CD4-positive, alpha-beta T cell (primary cell): ENCODE measurements at regions not wholly inside any gene's neighbourhood (a gene's known extent, or its start where the extent isn't known, plus 50 kb on each side); places are given as distances from the start of the nearest gene placed in this dataset.

Experiments used
- ATAC-seq: fragments of 200-7000 bp; cut with Tn5 transposase; one replicate; pipeline ENCODE4 v1.10.0; 2022; ENCODE audit warnings: mild to moderate bottlenecking; ENCODE audit not compliant: poor library complexity
- CTCF ChIA-PET: fragments of 350-600 bp; sonication (Branson Sonifier 250); formaldehyde crosslinking; loops from one replicate; lab custom pipeline; 2021; ENCODE audit warnings: antibody characterized with exemption, inconsistent platforms; lab: Charles Lee
- POLR2A ChIA-PET: fragments of 350-600 bp; sonication (Branson Sonifier 250); formaldehyde crosslinking; loops from one replicate; lab custom pipeline; 2021; ENCODE audit warnings: antibody characterized with exemption, inconsistent platforms; lab: Charles Lee
- DNase-seq, 14 experiments: peaks; one replicate each; pipeline ENCODE4 v3.0.0-alpha.2; 2013 to 2020; ENCODE audit warnings: mixed read lengths in 2 of 14
- H3K27ac ChIP-seq, 2 donors: one replicate each; pipeline versions ENCODE4 v1.5.1 to v1.7.0; 2013; ENCODE audit warnings: low read length in 2 of 2, low read depth in 1 of 2, mild to moderate bottlenecking in 1 of 2
- H3K27me3 ChIP-seq, 2 experiments: 1 replicate in 1 of 2; 2 replicates in 1 of 2; pipeline versions ENCODE4 v1.6.1 to v1.7.0; 2013; ENCODE audit warnings: low read length in 2 of 2, control low read depth in 1 of 2, mild to moderate bottlenecking in 1 of 2, moderate library complexity in 1 of 2; ENCODE audit not compliant: insufficient read depth in 2 of 2, control insufficient read depth in 1 of 2
- H3K36me3 ChIP-seq: one replicate; pipeline ENCODE4 v1.6.1; 2013; ENCODE audit warnings: low read length, control low read depth; ENCODE audit not compliant: insufficient read depth
- H3K4me1 ChIP-seq: one replicate; pipeline ENCODE4 v1.6.1; 2013; ENCODE audit warnings: low read length, control low read depth; ENCODE audit not compliant: insufficient read depth
- H3K4me3 ChIP-seq: one replicate; pipeline ENCODE4 v1.5.1; 2013; ENCODE audit warnings: mild to moderate bottlenecking, low read length, moderate library complexity
- H3K9me3 ChIP-seq, 2 experiments: 1 replicate in 1 of 2; 2 replicates in 1 of 2; pipeline versions ENCODE4 v1.6.1 to v1.7.0; 2013; ENCODE audit warnings: low read length in 2 of 2, mild to moderate bottlenecking in 2 of 2, control low read depth in 1 of 2, moderate library complexity in 1 of 2; ENCODE audit not compliant: control insufficient read depth in 1 of 2, insufficient read depth in 1 of 2
- H3K27ac Mint-ChIP-seq: one replicate; pipeline ENCODE4 v1.8.0; 2020; ENCODE audit warnings: mixed read lengths
- H3K27me3 Mint-ChIP-seq: one replicate; pipeline ENCODE4 v1.8.0; 2021; ENCODE audit warnings: mixed read lengths
- H3K36me3 Mint-ChIP-seq: one replicate; pipeline ENCODE4 v1.8.0; 2021; ENCODE audit warnings: low read depth, mixed read lengths
- H3K4me1 Mint-ChIP-seq: one replicate; pipeline ENCODE4 v1.8.0; 2021; ENCODE audit warnings: low read depth, mixed read lengths
- H3K4me3 Mint-ChIP-seq: one replicate; pipeline ENCODE4 v1.8.0; 2020; ENCODE audit warnings: mild to moderate bottlenecking, mixed read lengths
- H3K9me3 Mint-ChIP-seq: one replicate; pipeline ENCODE4 v1.8.0; 2020; ENCODE audit warnings: mixed read lengths
- intact Hi-C, 2 experiments: fragments of 100-400 bp; cut with DNase I in 1 of 2; cut with micrococcal nuclease in 1 of 2; formaldehyde crosslinking; loops; one replicate each; pipeline versions ENCODE4 v1.15.1 to v1.9.0; 2023 to 2025; cut with DNase I, micrococcal nuclease
- TF ChIP-seq, protein P1 (sequence below): fragments of 200-600 bp; IDR thresholded peaks from one replicate; pipeline ENCODE4 v1.8.0; 2022; ENCODE audit warnings: antibody characterized with exemption, mild to moderate bottlenecking

GRCh38 chr4:24164054-24164693 lies 274.3 kb upstream of the PPARGC1A start:
- Mint-ChIP-seq H3K36me3 (no peaks in the 10 kb centered on the region), H3K4me3 (no peak overlapping the region), H3K27ac (no peak overlapping the region), H3K9me3 (peaks cover 3% of the 10 kb centered on the region), H3K27me3 (no peaks in the 10 kb centered on the region), H3K4me1 (no peaks in the 10 kb centered on the region)
- no peak for DNase-seq
- ChIA-PET POLR2A (no interaction called here), CTCF (no interaction called here)
- Histone ChIP-seq H3K4me3 (no peak overlapping the region), H3K9me3 (no peaks in the 10 kb centered on the region), H3K27me3 (no peaks in the 10 kb centered on the region), H3K4me1 (no peaks in the 10 kb centered on the region), H3K27ac (no peak overlapping the region), H3K36me3 (no peaks in the 10 kb centered on the region)
- intact Hi-C loops, result no loop called here
- ATAC-seq, result no peak
- TF ChIP-seq, protein P1, sequence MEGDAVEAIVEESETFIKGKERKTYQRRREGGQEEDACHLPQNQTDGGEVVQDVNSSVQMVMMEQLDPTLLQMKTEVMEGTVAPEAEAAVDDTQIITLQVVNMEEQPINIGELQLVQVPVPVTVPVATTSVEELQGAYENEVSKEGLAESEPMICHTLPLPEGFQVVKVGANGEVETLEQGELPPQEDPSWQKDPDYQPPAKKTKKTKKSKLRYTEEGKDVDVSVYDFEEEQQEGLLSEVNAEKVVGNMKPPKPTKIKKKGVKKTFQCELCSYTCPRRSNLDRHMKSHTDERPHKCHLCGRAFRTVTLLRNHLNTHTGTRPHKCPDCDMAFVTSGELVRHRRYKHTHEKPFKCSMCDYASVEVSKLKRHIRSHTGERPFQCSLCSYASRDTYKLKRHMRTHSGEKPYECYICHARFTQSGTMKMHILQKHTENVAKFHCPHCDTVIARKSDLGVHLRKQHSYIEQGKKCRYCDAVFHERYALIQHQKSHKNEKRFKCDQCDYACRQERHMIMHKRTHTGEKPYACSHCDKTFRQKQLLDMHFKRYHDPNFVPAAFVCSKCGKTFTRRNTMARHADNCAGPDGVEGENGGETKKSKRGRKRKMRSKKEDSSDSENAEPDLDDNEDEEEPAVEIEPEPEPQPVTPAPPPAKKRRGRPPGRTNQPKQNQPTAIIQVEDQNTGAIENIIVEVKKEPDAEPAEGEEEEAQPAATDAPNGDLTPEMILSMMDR, result no peak

GRCh38 chr4:24163314-24163713 lies 273.5 kb upstream of the PPARGC1A start:
- CTCF ChIA-PET, result no interaction called here
- Histone ChIP-seq H3K36me3 (no peaks in the 10 kb centered on the region), H3K27me3 (no peaks in the 10 kb centered on the region), H3K4me1 (no peaks in the 10 kb centered on the region), H3K27ac (no peak overlapping the region), H3K9me3 (no peaks in the 10 kb centered on the region), H3K4me3 (no peak overlapping the region)
- H3K36me3 Mint-ChIP-seq, result no peaks in the 10 kb centered on the region
- H3K27me3 Mint-ChIP-seq, result no peaks in the 10 kb centered on the region
- ATAC-seq, result no peak
- intact Hi-C loops, result no loop called here
- H3K4me1 Mint-ChIP-seq, result no peaks in the 10 kb centered on the region
- DNase-seq, result no peak
- H3K9me3 Mint-ChIP-seq, result no peaks in the 10 kb centered on the region
- H3K4me3 Mint-ChIP-seq, result no peak overlapping the region
- TF ChIP-seq, protein P1, result no peak
- no peak overlapping the region for H3K27ac Mint-ChIP-seq
- POLR2A ChIA-PET, result no interaction called here

DNA sequence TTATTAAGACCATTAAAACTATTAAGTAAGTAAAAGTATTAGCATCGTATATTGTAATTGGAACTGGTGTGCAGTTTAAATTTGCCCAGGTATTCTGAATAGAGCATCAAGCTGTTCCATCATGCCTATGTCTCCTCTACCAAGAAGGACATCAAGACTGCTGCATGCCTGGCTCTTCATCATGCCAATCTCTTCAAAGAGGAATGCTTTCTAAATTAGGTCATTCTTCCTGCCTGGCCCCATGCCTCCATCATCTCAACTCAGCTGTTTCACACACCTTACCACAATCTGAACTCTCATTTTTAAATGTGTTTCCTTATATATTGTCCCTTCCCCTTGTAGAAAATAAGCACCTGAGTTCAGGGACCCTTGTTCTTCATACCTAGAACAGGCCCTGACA lies 270.5 kb upstream of the PPARGC1A start:
- TF ChIP-seq, protein P1, result no peak
- Histone ChIP-seq H3K9me3 (no peaks in the 10 kb centered on the region), H3K4me1 (no peaks in the 10 kb centered on the region), H3K4me3 (no peak overlapping the region), H3K36me3 (no peaks in the 10 kb centered on the region), H3K27me3 (no peaks in the 10 kb centered on the region), H3K27ac (no peak overlapping the region)
- no peaks in the 10 kb centered on the region for H3K4me1 Mint-ChIP-seq
- no peak overlapping the region for H3K4me3 Mint-ChIP-seq
- POLR2A ChIA-PET, result no interaction called here
- DNase-seq (no peak), ATAC-seq (no peak)
- H3K27me3 Mint-ChIP-seq, result no peaks in the 10 kb centered on the region
- no peaks in the 10 kb centered on the region for H3K36me3 Mint-ChIP-seq
- H3K9me3 Mint-ChIP-seq, result no peaks in the 10 kb centered on the region
- CTCF ChIA-PET, result no interaction called here
- intact Hi-C loops, result no loop called here
- H3K27ac Mint-ChIP-seq, result no peak overlapping the region
